GM18870 (cell line): ENCODE measurements at regions not wholly inside any gene's neighbourhood (a gene's known extent, or its start where the extent isn't known, plus 50 kb on each side); places are given as distances from the start of the nearest gene placed in this dataset.

Experiments used
- ATAC-seq: cut with Tn5 transposase; IDR thresholded peaks from one replicate; pipeline ENCODE4 v1.9.1; 2021; ENCODE audit warnings: moderate library complexity; ENCODE audit not compliant: unreplicated experiment

GRCh38 chr19:31962561-31962996 is 382.8 kb upstream of the ZNF507 start:
- no peak for ATAC-seq

- no peak for ATAC-seq
Observed at GRCh38 chr19:31963746-31964145, 381.7 kb upstream of the ZNF507 start.

- no peak for ATAC-seq
Observed at GRCh38 chr19:31969016-31969415, 376.4 kb upstream of the ZNF507 start.

- ATAC-seq: no peak
Observed at GRCh38 chr19:31970027-31970461, 375.4 kb upstream of the ZNF507 start.

- no peak for ATAC-seq
Observed at GRCh38 chr19:31974290-31974689, 371.1 kb upstream of the ZNF507 start.

- no peak for ATAC-seq
Observed at GRCh38 chr19:31974941-31975340, 370.5 kb upstream of the ZNF507 start.

GRCh38 chr19:31975461-31975860 is 369.9 kb upstream of the ZNF507 start:
- ATAC-seq: no peak

- ATAC-seq: no peak
Observed at GRCh38 chr19:31976775-31977536, 368.5 kb upstream of the ZNF507 start.

- ATAC-seq: no peak
Observed at GRCh38 chr19:31979362-31979761, 366.0 kb upstream of the ZNF507 start.

GRCh38 chr19:31979949-31980670 is 365.3 kb upstream of the ZNF507 start:
- no peak for ATAC-seq

GRCh38 chr19:31980796-31981195 is 364.6 kb upstream of the ZNF507 start:
- ATAC-seq: no peak

GRCh38 chr19:31981545-31981944 is 363.9 kb upstream of the ZNF507 start:
- ATAC-seq: no peak

GRCh38 chr19:31983647-31984046 is 361.8 kb upstream of the ZNF507 start:
- no peak for ATAC-seq

GRCh38 chr19:31985001-31985605 is 360.3 kb upstream of the ZNF507 start:
- ATAC-seq: no peak

GRCh38 chr19:31986951-31987350 is 358.5 kb upstream of the ZNF507 start:
- ATAC-seq: no peak

GRCh38 chr19:31988256-31988655 is 357.2 kb upstream of the ZNF507 start:
- no peak for ATAC-seq

- ATAC-seq: no peak
Observed at GRCh38 chr19:31991984-31992655, 353.3 kb upstream of the ZNF507 start.

- no peak for ATAC-seq
Observed at GRCh38 chr19:31992750-31993149, 352.7 kb upstream of the ZNF507 start.

- no peak for ATAC-seq
Observed at GRCh38 chr19:31995546-31995945, 349.9 kb upstream of the ZNF507 start.

GRCh38 chr19:32010071-32010470 is 335.3 kb upstream of the ZNF507 start:
- ATAC-seq: no peak

- ATAC-seq: no peak
Observed at GRCh38 chr19:32012206-32012605, 333.2 kb upstream of the ZNF507 start.
